Lower lobe of right lung (tissue), 2 donors: ENCODE measurements at regions not wholly inside any gene's neighbourhood (a gene's known extent, or its start where the extent isn't known, plus 50 kb on each side); places are given as distances from the start of the nearest gene placed in this dataset.

Experiments
- ATAC-seq, 2 donors: fragments of 200-7000 bp; cut with Tn5 transposase; one replicate each; pipeline ENCODE4 v1.9.1; 2020 to 2022; ENCODE audit warnings: mild to moderate bottlenecking in 2 of 2, moderate library complexity in 2 of 2
- DNase-seq: peaks from one replicate; pipeline ENCODE4 v3.0.0-alpha.2; 2020
- H3K27ac ChIP-seq: fragments of 200-600 bp; one replicate; pipeline ENCODE4 v1.8.0; 2022
- H3K27me3 ChIP-seq: fragments of 200-600 bp; one replicate; pipeline ENCODE4 v1.8.0; 2022; ENCODE audit warnings: low read depth
- H3K36me3 ChIP-seq: fragments of 200-600 bp; one replicate; pipeline ENCODE4 v1.8.0; 2022; ENCODE audit warnings: mild to moderate bottlenecking
- H3K4me1 ChIP-seq: fragments of 200-600 bp; one replicate; pipeline ENCODE4 v1.8.0; 2022
- H3K4me3 ChIP-seq: fragments of 200-600 bp; one replicate; pipeline ENCODE4 v1.8.0; 2022; ENCODE audit warnings: mild to moderate bottlenecking
- H3K9me3 ChIP-seq: fragments of 200-600 bp; one replicate; pipeline ENCODE4 v1.8.0; 2022
- CTCF ChIP-seq: fragments of 200-600 bp; IDR thresholded peaks from one replicate; pipeline ENCODE4 v1.8.0; 2022; ENCODE audit warnings: antibody characterized with exemption, mild to moderate bottlenecking
- intact Hi-C: fragments of 100-400 bp; cut with DNase I; formaldehyde crosslinking; loops from one replicate; pipeline ENCODE4 v1.11.0; 2022
- donor health status: DM: no; HTN: yes; CAD: no; lungs with severe emphysema.

GRCh38 chr5:67375606-67376005 lies 179.0 kb upstream of the CD180 start:
- no peaks in the 10 kb centered on the region for H3K27me3 ChIP-seq
- intact Hi-C loops = no loop called here
- no peaks in the 10 kb centered on the region for H3K9me3 ChIP-seq
- no peaks in the 10 kb centered on the region for H3K4me1 ChIP-seq
- no peak for TF ChIP-seq CTCF
- no peaks in the 10 kb centered on the region for H3K36me3 ChIP-seq
- no peak overlapping the region for H3K27ac ChIP-seq
- no peak for DNase-seq
- no peak overlapping the region for H3K4me3 ChIP-seq
- ATAC-seq = no peak

GRCh38 chr5:67374378-67374777 lies 177.8 kb upstream of the CD180 start:
- H3K27ac ChIP-seq = no peak overlapping the region
- intact Hi-C loops = no loop called here
- H3K36me3 ChIP-seq = no peaks in the 10 kb centered on the region
- no peaks in the 10 kb centered on the region for H3K9me3 ChIP-seq
- TF ChIP-seq CTCF = no peak
- no peaks in the 10 kb centered on the region for H3K27me3 ChIP-seq
- ATAC-seq = no peak
- H3K4me3 ChIP-seq = no peak overlapping the region
- H3K4me1 ChIP-seq = no peaks in the 10 kb centered on the region
- no peak for DNase-seq

- Histone ChIP-seq H3K27me3 (no peaks in the 10 kb centered on the region), H3K4me1 (no peaks in the 10 kb centered on the region), H3K36me3 (no peaks in the 10 kb centered on the region), H3K4me3 (no peak overlapping the region), H3K9me3 (no peaks in the 10 kb centered on the region), H3K27ac (no peak overlapping the region)
- TF ChIP-seq CTCF = no peak
- ATAC-seq (no peak), DNase-seq (no peak)
- intact Hi-C loops = no loop called here
Measured at GRCh38 chr5:67373518-67373917, 176.9 kb upstream of the CD180 start.

GRCh38 chr5:67372887-67373286 lies 176.3 kb upstream of the CD180 start:
- ATAC-seq (no peak), DNase-seq (no peak)
- no peaks in the 10 kb centered on the region for H3K27me3 ChIP-seq
- intact Hi-C loops = no loop called here
- TF ChIP-seq CTCF = no peak
- no peaks in the 10 kb centered on the region for H3K4me1 ChIP-seq
- no peak overlapping the region for H3K4me3 ChIP-seq
- H3K27ac ChIP-seq = no peak overlapping the region
- H3K9me3 ChIP-seq = no peaks in the 10 kb centered on the region
- H3K36me3 ChIP-seq = no peaks in the 10 kb centered on the region

GRCh38 chr5:67371924-67372323 lies 175.3 kb upstream of the CD180 start:
- intact Hi-C loops = no loop called here

More at GRCh38 chr5:67371924-67372323, 175.3 kb upstream of the CD180 start:
- no peak for TF ChIP-seq CTCF
- Histone ChIP-seq H3K4me1 (no peaks in the 10 kb centered on the region), H3K36me3 (no peaks in the 10 kb centered on the region), H3K9me3 (no peaks in the 10 kb centered on the region), H3K27me3 (no peaks in the 10 kb centered on the region), H3K27ac (no peak overlapping the region), H3K4me3 (no peak overlapping the region)
- ATAC-seq = no peak
- no peak for DNase-seq
